ENCODE measurements at regions not wholly inside any gene's neighbourhood (a gene's known extent, or its start where the extent isn't known, plus 50 kb on each side); places are given as distances from the start of the nearest gene placed in this dataset.

DNA sequence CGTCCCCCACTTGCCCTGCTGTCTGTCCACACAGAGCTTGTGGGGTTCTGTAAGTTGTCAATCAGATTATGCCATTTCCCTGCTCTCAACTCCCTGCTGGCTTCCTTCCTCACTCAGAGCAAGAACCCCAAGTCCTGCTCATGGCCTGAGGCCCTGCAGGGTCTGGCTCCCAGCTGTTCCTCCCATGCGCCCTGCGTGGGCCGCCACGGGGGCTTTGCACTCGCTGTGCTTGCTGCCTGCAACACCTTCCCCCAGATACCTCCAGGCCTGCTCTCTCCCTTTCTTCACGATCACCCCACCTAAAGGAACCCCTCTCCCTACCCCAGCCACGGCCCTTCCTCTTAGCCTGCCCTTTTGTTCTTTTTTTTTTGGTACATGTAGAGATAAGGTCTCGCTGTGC is 234.6 kb downstream of the AACS start:
- Histone ChIP-seq H3K27me3 (replicated peaks; ENCODE audit: control insufficient read depth, insufficient read depth, low read length) (no peaks in the 10 kb centered on the region), H3K36me3 (ENCODE audit: control insufficient read depth, insufficient read depth, low read length) (no peaks in the 10 kb centered on the region), H3K4me3 (replicated peaks; ENCODE audit: low read depth, low read length) (no peak overlapping the region)
- no peak for DNase-seq (ENCODE audit: extremely low read depth, insufficient read length)
- TF ChIP-seq, protein P1, sequence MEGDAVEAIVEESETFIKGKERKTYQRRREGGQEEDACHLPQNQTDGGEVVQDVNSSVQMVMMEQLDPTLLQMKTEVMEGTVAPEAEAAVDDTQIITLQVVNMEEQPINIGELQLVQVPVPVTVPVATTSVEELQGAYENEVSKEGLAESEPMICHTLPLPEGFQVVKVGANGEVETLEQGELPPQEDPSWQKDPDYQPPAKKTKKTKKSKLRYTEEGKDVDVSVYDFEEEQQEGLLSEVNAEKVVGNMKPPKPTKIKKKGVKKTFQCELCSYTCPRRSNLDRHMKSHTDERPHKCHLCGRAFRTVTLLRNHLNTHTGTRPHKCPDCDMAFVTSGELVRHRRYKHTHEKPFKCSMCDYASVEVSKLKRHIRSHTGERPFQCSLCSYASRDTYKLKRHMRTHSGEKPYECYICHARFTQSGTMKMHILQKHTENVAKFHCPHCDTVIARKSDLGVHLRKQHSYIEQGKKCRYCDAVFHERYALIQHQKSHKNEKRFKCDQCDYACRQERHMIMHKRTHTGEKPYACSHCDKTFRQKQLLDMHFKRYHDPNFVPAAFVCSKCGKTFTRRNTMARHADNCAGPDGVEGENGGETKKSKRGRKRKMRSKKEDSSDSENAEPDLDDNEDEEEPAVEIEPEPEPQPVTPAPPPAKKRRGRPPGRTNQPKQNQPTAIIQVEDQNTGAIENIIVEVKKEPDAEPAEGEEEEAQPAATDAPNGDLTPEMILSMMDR (IDR thresholded peaks at IDR 0.05; ENCODE audit: insufficient read depth, low read length, poor library complexity, severe bottlenecking), result no peak

DNA sequence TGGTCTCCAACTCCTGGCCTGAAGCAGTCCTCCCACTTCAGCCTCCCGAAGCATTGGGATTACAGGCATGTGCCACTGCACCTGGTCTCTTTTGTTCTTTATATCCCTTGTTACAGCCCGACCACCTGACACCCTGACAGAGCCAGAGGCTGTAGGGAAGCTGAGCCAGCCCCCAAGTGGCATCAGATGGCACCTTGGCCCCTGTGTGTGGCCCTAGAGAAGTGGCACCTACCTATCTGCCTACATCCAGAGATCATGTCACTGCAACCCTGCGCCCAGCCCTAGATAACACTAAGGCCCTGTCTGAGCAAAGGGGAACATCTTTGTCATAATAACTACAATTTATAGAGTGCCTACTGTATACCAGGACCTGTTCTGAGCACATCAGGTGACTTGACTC is 235.0 kb downstream of the AACS start:
- no peak for DNase-seq (ENCODE audit: extremely low read depth, insufficient read length)
- Histone ChIP-seq H3K27me3 (replicated peaks; ENCODE audit: control insufficient read depth, insufficient read depth, low read length) (no peaks in the 10 kb centered on the region), H3K4me3 (replicated peaks; ENCODE audit: low read depth, low read length) (no peak overlapping the region), H3K36me3 (ENCODE audit: control insufficient read depth, insufficient read depth, low read length) (no peaks in the 10 kb centered on the region)
- TF ChIP-seq, protein P1 (IDR thresholded peaks at IDR 0.05; ENCODE audit: insufficient read depth, low read length, poor library complexity, severe bottlenecking), result no peak

DNA sequence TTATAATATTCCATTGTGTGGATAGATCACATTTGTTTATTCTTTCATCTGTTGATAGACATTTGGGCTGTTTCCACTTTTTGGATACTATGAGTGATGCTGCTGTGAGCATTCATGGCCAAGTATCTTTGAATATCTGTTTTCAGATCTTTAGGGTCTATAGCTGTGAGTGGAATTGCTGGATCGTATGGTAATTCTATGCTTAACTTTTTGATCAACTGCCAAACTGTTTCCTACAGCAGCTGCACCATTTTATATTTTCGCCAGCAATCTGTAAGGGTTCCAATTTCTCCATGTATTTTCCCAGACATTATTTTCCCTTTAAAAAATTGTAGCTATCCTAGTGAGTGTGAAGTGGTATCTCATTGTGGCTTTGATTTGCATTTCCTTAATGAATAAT is 238.1 kb downstream of the AACS start:
- TF ChIP-seq, protein P1 (IDR thresholded peaks at IDR 0.05; ENCODE audit: insufficient read depth, low read length, poor library complexity, severe bottlenecking), result no peak
- Histone ChIP-seq H3K36me3 (ENCODE audit: control insufficient read depth, insufficient read depth, low read length) (no peaks in the 10 kb centered on the region), H3K4me3 (replicated peaks; ENCODE audit: low read depth, low read length) (no peak overlapping the region), H3K27me3 (replicated peaks; ENCODE audit: control insufficient read depth, insufficient read depth, low read length) (no peaks in the 10 kb centered on the region; the same call in 1 of the 2 replicates)
- no peak for DNase-seq (ENCODE audit: extremely low read depth, insufficient read length)

DNA sequence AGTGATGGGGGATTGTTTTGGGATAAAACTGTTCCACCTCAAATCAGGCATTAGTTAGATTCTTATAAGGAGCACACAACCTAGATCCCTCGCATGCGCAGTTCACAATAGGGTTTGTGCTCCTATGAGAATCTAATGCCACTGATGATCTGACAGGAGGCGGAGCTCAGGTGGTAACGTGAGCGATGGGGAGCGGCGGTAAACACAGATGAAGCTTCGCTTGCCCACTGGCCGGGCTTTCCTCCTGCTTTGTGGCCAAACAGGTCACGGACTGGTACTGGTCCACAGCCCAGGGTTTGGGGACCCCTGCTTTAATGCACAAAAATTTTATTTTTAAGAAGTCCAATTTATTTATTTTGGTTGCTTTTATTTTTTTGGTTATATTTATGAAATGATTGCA is 238.8 kb downstream of the AACS start:
- no peak for DNase-seq (ENCODE audit: extremely low read depth, insufficient read length)
- H3K27me3 ChIP-seq (replicated peaks; ENCODE audit: control insufficient read depth, insufficient read depth, low read length), result no peaks in the 10 kb centered on the region; the same call in 1 of the 2 replicates
- H3K4me3 ChIP-seq (replicated peaks; ENCODE audit: low read depth, low read length), result no peak overlapping the region
- no peaks in the 10 kb centered on the region for H3K36me3 ChIP-seq (ENCODE audit: control insufficient read depth, insufficient read depth, low read length)
- TF ChIP-seq, protein P1 (IDR thresholded peaks at IDR 0.05; ENCODE audit: insufficient read depth, low read length, poor library complexity, severe bottlenecking), result no peak

DNA sequence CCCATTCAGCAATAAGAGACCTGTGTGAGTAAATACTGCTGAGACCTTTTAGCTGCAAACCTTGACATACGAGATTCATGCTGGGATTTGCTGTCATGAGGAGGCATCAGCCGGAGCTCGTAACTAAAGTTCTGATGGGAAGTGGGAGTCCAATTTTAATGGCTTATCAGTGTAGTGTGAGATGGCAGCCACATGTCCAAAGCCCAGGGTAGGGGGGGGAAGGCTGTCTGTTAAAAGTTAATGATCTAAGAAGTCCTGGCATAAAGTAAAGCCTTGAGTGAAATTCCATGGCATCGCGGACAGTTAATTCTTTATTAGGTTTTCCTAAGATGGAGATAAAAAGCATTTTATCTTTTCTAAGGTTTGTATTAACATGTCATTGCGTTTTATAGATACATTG is 240.0 kb downstream of the AACS start:
- Histone ChIP-seq H3K36me3 (ENCODE audit: control insufficient read depth, insufficient read depth, low read length) (no peaks in the 10 kb centered on the region), H3K27me3 (replicated peaks; ENCODE audit: control insufficient read depth, insufficient read depth, low read length) (no peaks in the 10 kb centered on the region; the same call in 1 of the 2 replicates), H3K4me3 (replicated peaks; ENCODE audit: low read depth, low read length) (no peak overlapping the region)
- no peak for DNase-seq (ENCODE audit: extremely low read depth, insufficient read length)
- TF ChIP-seq, protein P1 (IDR thresholded peaks at IDR 0.05; ENCODE audit: insufficient read depth, low read length, poor library complexity, severe bottlenecking), result no peak

DNA sequence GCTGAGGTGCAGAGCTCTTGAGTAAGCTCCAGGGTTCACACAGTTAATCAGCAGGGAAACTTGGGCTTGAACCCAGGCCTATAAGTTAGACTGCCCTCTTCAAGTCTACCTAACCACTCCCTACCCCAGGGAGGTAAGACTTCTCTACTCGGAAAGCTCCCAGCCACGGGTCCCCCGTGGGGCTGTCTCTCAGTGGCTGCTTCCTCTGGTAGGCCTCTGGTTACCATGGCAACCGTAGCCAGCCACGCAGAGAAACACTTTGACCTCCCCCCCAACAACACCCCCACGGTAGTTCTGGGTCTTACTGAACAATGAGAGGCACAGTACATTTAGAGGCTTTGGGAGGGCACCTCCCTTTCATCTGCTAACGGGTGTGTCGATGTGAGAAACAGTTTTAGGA is 245.2 kb downstream of the AACS start:
- no peak for DNase-seq (ENCODE audit: extremely low read depth, insufficient read length)
- TF ChIP-seq, protein P1 (IDR thresholded peaks at IDR 0.05; ENCODE audit: insufficient read depth, low read length, poor library complexity, severe bottlenecking), result no peak
- Histone ChIP-seq H3K36me3 (ENCODE audit: control insufficient read depth, insufficient read depth, low read length) (no peaks in the 10 kb centered on the region), H3K27me3 (replicated peaks; ENCODE audit: control insufficient read depth, insufficient read depth, low read length) (no peaks in the 10 kb centered on the region; the same call in 1 of the 2 replicates), H3K4me3 (replicated peaks; ENCODE audit: low read depth, low read length) (no peak overlapping the region)

Data from GM06990 (cell line).